ENCODE measurements at regions not wholly inside any gene's neighbourhood (a gene's known extent, or its start where the extent isn't known, plus 50 kb on each side); places are given as distances from the start of the nearest gene placed in this dataset.

DNA sequence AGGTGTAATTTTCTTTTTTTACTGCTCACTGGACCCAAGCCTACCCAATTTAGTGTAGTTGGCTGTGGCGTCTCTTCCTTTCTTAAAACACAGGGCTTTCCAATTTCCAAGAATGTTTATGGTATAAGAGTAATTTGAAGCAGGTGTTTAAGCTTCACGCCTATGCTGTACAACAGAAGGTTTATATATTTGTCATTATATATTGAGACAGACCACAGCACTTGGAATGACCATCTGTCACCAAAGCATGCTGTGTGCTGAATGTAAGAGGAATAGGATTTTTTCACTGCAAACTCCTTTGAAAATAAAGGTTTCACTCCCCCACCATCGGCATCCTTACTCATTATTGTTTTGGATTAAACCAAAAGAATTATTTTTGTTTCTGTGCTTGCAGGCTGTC, 325.7 kb downstream of the OTOL1 start:
- TF ChIP-seq CTCF (IDR thresholded peaks at IDR 0.05) (no peak), POLR2A (IDR thresholded peaks at IDR 0.05) (no peak), POLR2AphosphoS5 (IDR thresholded peaks at IDR 0.05) (no peak)
